SK-N-SH (cell line): ENCODE measurements at regions not wholly inside any gene's neighbourhood (a gene's known extent, or its start where the extent isn't known, plus 50 kb on each side); places are given as distances from the start of the nearest gene placed in this dataset.

Source experiments
- CTCF ChIP-seq: fragments of 200-600 bp; sonication (generic); IDR thresholded peaks from 2 replicates; pipeline ENCODE4 v1.6.1; 2017; ENCODE audit warnings: antibody characterized with exemption, mild to moderate bottlenecking, moderate library complexity
- EZH2phosphoT487 ChIP-seq: fragments of 200-600 bp; sonication (generic); IDR thresholded peaks from 2 replicates; pipeline ENCODE4 v1.6.1; 2017; ENCODE audit warnings: low read depth, mixed run types, mild to moderate bottlenecking, antibody characterized with exemption, moderate library complexity, borderline replicate concordance

GRCh38 chr20:19867074-19867473 is 109.0 kb downstream of the RIN2 start:
- TF ChIP-seq CTCF, result no peak
- no peak for TF ChIP-seq EZH2phosphoT487
